Ovary (tissue), 3 donors: ENCODE measurements at regions not wholly inside any gene's neighbourhood (a gene's known extent, or its start where the extent isn't known, plus 50 kb on each side); places are given as distances from the start of the nearest gene placed in this dataset.

ENCODE experiments used
- POLR2A ChIP-seq: fragments of 450-650 bp; IDR thresholded peaks from one replicate; pipeline ENCODE4 v1.6.1; 2017; ENCODE audit warnings: antibody characterized with exemption, mild to moderate bottlenecking, moderate library complexity
- TF ChIP-seq, protein P1 (sequence below), 3 donors: fragments of 450-650 bp in 2 of 3; fragments of 200-600 bp in 1 of 3; IDR thresholded peaks; one replicate each; pipeline versions ENCODE4 v1.5.1 to v1.8.0; 2016 to 2022; ENCODE audit warnings: antibody characterized with exemption in 3 of 3, mild to moderate bottlenecking in 1 of 3
- donor health status: DM: no; HTN: no; CAD: no.

DNA sequence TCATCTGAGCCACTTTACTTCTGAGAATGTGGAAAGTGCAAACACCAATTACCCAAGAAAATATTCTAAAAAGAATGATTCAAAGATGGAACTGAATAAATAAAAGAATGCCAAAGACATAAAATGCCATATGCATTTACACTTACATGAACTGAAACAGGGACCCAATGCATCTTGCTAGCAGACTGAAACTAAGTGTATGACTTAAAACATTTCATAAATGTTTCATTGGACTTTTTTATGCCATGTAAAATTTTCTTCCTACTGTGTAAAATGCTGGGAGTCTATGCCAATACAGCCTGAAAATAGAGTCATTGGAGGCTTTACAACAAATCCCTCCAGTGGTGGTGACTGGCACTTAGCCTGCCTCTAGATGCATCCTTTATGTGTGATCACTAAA, 735.1 kb upstream of the CCDC54 start:
- TF ChIP-seq, protein P1, sequence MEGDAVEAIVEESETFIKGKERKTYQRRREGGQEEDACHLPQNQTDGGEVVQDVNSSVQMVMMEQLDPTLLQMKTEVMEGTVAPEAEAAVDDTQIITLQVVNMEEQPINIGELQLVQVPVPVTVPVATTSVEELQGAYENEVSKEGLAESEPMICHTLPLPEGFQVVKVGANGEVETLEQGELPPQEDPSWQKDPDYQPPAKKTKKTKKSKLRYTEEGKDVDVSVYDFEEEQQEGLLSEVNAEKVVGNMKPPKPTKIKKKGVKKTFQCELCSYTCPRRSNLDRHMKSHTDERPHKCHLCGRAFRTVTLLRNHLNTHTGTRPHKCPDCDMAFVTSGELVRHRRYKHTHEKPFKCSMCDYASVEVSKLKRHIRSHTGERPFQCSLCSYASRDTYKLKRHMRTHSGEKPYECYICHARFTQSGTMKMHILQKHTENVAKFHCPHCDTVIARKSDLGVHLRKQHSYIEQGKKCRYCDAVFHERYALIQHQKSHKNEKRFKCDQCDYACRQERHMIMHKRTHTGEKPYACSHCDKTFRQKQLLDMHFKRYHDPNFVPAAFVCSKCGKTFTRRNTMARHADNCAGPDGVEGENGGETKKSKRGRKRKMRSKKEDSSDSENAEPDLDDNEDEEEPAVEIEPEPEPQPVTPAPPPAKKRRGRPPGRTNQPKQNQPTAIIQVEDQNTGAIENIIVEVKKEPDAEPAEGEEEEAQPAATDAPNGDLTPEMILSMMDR (IDR thresholded peaks at IDR 0.05): no peak
- no peak for TF ChIP-seq POLR2A
